Fibroblast of the aortic adventitia (primary cell): ENCODE measurements at regions not wholly inside any gene's neighbourhood (a gene's known extent, or its start where the extent isn't known, plus 50 kb on each side); places are given as distances from the start of the nearest gene placed in this dataset.

ENCODE experiments used
- DNase-seq: peaks from one replicate; pipeline ENCODE4 v3.0.0-alpha.2; 2010; ENCODE audit warnings: low read depth
- H3K4me3 ChIP-seq: 2 replicates; pipeline ENCODE4 v1.5.1; 2011; ENCODE audit warnings: low read depth, mild to moderate bottlenecking, control low read depth, low read length, moderate library complexity
- CTCF ChIP-seq: IDR thresholded peaks from 2 replicates; pipeline ENCODE4 v1.5.1; 2011; ENCODE audit warnings: mild to moderate bottlenecking, low read length, control low read depth, inconsistent platforms; ENCODE audit not compliant: insufficient read depth

- no peak for TF ChIP-seq CTCF
- no peak for DNase-seq
- no peak overlapping the region for H3K4me3 ChIP-seq
Measured at GRCh38 chr10:36519909-36520308, 605.5 kb upstream of the ANKRD30A start.

GRCh38 chr10:36516281-36516680 is 609.1 kb upstream of the ANKRD30A start:
- no peak overlapping the region for H3K4me3 ChIP-seq
- no peak for DNase-seq
- TF ChIP-seq CTCF: no peak

DNA sequence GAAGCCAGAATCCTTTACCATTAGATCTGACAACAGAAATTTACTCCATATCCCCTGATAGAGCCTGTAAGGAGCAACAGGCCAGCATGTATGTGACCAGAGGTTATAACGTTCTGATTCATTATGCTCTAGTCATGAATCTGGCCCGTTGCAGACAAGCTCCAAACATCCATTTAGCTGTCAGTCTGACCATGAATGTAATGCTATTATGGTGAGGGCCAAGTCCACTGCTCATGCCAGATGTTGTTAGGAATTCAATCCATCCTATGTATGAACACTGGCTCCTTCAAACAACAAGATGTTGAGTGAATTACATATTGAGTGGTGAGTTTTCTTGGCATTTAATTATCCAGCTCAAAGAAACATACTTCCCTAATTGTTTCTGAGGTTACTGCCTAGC is 610.1 kb upstream of the ANKRD30A start:
- no peak for TF ChIP-seq CTCF
- peak; percentile 47 for DNase-seq
- no peak overlapping the region for H3K4me3 ChIP-seq

DNA sequence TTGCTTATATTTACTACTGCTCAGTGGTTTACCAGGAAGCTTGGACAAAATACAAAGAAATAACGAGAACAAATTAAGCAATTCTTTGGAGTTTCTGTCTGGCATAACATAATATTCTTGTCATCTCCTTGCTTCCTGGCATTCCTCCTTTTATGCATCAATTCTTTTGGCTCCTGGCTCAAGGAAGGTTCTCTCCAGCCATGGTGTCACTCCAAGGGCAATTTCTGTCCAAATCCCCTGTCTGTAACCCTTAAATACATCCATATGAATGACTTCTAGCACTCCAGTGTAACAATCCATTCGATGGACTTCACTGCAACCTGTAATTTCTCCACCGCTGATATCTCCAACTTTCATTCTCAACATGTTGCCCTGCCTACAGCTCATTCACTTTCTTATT is 617.7 kb upstream of the ANKRD30A start:
- no peak for TF ChIP-seq CTCF
- peak; percentile 20 for DNase-seq
- no peak overlapping the region for H3K4me3 ChIP-seq

- H3K4me3 ChIP-seq: no peak overlapping the region
- no peak for DNase-seq
- no peak for TF ChIP-seq CTCF
Measured at GRCh38 chr10:36506697-36507496, 618.5 kb upstream of the ANKRD30A start.

DNA sequence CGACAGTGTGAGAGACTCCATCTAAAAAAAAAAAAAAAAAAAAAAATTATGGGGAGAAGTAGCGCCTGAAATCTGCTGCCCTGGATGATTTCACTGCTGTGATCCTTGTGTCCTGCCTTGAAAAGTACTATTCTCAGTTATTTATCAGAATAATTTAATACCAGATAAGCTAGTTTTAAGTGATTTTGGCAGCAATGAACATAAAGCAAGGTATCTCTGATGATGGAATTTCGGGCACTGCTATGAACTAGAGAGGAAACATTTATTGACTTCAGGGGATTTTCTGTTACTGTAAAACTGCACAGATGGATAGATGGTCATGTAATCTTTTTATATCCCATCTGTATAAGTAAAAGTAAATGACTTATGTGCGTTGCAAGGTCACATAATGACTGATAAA is 619.1 kb upstream of the ANKRD30A start:
- no peak overlapping the region for H3K4me3 ChIP-seq
- DNase-seq: no peak
- TF ChIP-seq CTCF: no peak

DNA sequence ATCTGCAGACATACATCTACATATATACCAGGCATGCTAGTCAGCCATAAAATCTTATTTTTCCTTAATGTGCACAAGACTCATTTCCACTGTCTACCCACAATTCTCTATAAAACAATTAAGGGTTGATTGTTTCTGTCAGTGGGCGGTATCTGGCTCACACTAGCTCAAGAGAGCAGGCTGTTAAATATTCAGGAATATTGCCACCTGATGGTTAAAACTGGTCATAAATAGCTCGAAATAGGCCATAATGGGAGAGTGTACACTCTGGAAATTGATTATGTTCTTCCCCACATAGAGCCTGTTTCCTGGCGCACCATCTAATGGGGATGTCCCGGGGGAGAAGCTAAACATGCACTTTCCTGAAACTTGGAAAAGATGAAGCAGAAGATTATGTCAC is 620.6 kb upstream of the ANKRD30A start:
- no peak for TF ChIP-seq CTCF
- DNase-seq: no peak
- no peak overlapping the region for H3K4me3 ChIP-seq
